ENCODE measurements at regions not wholly inside any gene's neighbourhood (a gene's known extent, or its start where the extent isn't known, plus 50 kb on each side); places are given as distances from the start of the nearest gene placed in this dataset.

DNA sequence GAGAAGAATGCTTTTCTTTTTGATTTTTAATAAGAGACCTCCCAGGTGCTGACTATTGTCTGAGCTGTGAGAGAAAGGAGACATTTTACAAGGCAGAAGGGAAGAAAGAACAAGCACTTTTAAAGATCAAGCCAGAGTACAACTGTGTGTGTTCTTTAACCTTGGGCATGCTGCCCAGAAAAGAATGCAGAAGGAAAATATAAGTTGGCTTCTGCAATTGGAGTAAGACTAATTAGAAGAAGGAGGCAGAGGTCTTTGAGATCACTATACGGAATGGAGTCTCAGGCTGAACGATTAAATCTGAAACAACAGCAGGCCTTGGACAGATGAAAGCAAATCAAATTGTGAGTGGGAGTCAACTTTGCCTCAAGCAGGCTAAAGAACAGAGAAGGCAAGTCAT lies 230.5 kb downstream of the ATP23 start:
- H3K4me3 Mint-ChIP-seq = no peak overlapping the region
- H3K27ac Mint-ChIP-seq = no peak overlapping the region
- H3K4me1 Mint-ChIP-seq = no peaks in the 10 kb centered on the region
- peaks cover 5% of the 10 kb centered on the region for H3K27me3 Mint-ChIP-seq
- no peaks in the 10 kb centered on the region for H3K36me3 Mint-ChIP-seq
- DNase-seq (ENCODE audit: low spot score in 2 of 2) (no peak), ATAC-seq (ENCODE audit: low read depth) (no peak)
- H3K9me3 Mint-ChIP-seq = no peaks in the 10 kb centered on the region

DNA sequence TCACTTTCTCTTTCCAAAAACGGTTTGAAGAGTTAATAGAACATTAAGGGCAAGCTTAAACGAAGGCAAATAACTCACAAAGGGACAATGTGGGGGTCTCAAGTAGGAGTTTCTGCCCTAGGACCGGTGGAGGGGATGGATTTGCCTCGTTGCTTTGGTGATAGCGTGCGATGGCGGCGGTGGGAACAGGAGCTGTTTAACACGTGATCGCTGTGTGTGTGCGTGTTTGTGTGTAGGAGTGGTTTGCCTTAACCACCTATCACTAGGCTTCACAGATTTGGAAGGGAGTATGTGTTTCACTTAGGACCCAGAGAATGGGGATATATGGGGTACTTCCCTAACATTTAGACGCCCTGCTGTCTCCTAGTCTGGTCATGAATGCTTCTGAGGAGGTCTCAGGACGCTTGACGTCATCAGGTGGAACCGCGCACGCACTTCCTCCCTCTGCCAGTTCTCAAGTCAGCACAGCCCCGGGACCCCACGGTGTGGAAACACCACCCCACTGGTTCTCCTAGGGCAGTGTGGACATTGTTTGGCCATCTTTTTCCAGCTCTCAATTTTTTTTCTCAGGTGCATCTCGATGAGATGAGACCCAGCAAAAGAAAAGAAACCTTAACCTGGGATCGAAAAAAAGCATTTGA lies 231.2 kb downstream of the ATP23 start:
- Mint-ChIP-seq H3K36me3 (no peaks in the 10 kb centered on the region), H3K4me3 (no peak overlapping the region), H3K27me3 (peaks cover 10% of the 10 kb centered on the region)

DNA sequence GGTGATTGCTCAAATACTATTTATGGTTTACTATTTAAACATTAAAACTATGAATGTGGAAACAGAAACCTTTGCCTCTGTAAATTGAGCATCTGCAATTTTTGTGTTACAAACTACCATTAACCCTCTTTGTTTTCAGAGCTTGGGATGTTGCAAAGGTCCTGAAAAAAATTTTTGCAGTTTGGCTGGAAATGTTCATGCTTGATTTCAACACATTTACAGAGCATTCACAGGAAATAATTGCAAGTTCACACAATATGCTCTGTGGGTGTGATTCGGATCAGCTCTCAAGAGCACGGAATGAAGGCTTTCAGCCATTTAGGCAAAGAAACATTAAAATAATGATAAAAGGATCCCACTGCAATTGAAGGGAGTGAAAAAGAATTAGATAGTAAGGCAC lies 232.9 kb downstream of the ATP23 start:
- Mint-ChIP-seq H3K27ac (no peak overlapping the region), H3K9me3 (no peaks in the 10 kb centered on the region), H3K4me1 (peaks cover 2% of the 10 kb centered on the region), H3K36me3 (no peaks in the 10 kb centered on the region), H3K27me3 (peaks cover 12% of the 10 kb centered on the region), H3K4me3 (no peak overlapping the region)
- ATAC-seq (ENCODE audit: low read depth) = no peak
- no peak for DNase-seq (ENCODE audit: low spot score in 2 of 2)

More for the DNA sequence above, 231.2 kb downstream of the ATP23 start:
- no peak for DNase-seq (ENCODE audit: low spot score in 2 of 2)
- ATAC-seq (ENCODE audit: low read depth) = no peak
- H3K4me1 Mint-ChIP-seq = peaks cover 2% of the 10 kb centered on the region
- H3K27ac Mint-ChIP-seq = no peak overlapping the region
- H3K9me3 Mint-ChIP-seq = no peaks in the 10 kb centered on the region

DNA sequence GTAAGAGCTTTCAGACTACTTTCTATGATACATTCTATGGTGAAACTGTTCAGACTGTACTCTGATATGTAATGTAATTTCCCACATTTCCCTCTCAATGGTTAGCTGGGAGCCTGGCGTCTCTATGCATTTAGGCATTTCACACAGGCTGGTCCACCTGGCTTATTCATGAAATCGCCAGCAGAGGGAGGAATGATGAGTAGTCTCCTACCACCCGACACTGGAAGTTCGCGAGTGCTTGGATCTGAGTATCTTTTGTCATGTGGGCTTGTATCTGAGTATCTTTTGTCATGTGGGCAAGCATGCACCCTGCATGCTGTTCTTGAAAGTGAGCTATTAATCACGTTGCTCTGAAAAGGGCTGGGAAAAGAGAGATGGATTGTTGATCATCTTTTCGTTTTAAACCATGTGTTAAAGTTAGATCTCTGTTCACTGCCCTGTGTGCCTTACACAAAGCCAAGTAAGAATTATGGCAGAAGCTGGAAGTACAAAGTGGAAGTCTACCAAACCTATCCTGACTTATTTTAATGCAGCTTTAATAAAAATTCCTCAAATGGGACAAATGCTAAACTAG lies 235.0 kb downstream of the ATP23 start:
- no peak for ATAC-seq (ENCODE audit: low read depth)
- Mint-ChIP-seq H3K4me1 (peaks cover 2% of the 10 kb centered on the region), H3K36me3 (no peaks in the 10 kb centered on the region), H3K27ac (no peak overlapping the region), H3K27me3 (peaks cover 12% of the 10 kb centered on the region), H3K4me3 (no peak overlapping the region), H3K9me3 (no peaks in the 10 kb centered on the region)
- peak in 1 of 2 donors; percentile 11 for DNase-seq (ENCODE audit: low spot score in 2 of 2)

DNA sequence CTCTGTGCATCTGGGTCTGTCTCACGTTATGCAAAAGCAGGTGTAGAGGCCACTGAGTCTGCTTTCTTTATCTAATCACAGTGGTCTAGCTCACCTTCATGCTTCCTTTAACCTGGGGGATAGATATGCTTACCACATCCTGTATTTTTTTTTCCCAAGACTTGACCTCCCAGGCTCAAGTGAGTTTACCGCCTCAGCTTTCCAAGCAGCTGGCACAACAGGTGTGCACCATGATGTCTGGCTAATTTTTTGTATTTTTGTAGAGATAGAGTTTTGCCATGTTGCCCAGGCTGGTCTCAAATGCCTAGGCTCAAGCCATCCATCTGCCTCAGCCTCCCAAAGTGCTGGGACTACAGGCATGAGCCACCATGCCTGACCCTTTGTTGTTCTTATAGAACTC lies 236.0 kb downstream of the ATP23 start:
- no peak overlapping the region for H3K27ac Mint-ChIP-seq
- H3K27me3 Mint-ChIP-seq = peaks cover 12% of the 10 kb centered on the region
- ATAC-seq (ENCODE audit: low read depth) (no peak), DNase-seq (ENCODE audit: low spot score in 2 of 2) (no peak)
- peaks cover 2% of the 10 kb centered on the region for H3K4me1 Mint-ChIP-seq
- H3K4me3 Mint-ChIP-seq = no peak overlapping the region
- no peaks in the 10 kb centered on the region for H3K36me3 Mint-ChIP-seq
- no peaks in the 10 kb centered on the region for H3K9me3 Mint-ChIP-seq

DNA sequence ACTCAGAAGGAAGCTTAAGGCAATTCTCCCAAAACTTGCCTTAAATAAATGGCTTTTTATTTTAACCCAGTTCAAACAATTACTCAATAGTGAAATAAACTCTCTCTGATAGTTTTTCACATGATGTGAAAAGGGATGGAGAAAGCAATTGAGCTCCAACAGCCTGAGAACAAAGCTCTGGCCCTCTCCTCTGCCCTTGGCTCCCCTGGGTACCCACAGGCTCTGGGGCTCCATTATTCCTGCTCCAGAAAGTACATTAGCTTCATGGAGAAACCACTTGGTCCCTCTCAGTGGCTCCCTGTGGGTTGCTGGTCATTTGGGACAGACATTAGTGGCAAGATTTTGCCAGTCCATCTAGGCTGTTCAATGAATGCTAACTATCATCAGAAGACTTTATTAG lies 242.8 kb downstream of the ATP23 start:
- ATAC-seq (ENCODE audit: low read depth) (no peak), DNase-seq (ENCODE audit: low spot score in 2 of 2) (no peak)
- no peaks in the 10 kb centered on the region for H3K4me1 Mint-ChIP-seq
- no peak overlapping the region for H3K4me3 Mint-ChIP-seq
- no peaks in the 10 kb centered on the region for H3K36me3 Mint-ChIP-seq
- peaks cover 2% of the 10 kb centered on the region for H3K27me3 Mint-ChIP-seq
- peaks cover 5% of the 10 kb centered on the region for H3K9me3 Mint-ChIP-seq
- H3K27ac Mint-ChIP-seq = no peak overlapping the region

DNA sequence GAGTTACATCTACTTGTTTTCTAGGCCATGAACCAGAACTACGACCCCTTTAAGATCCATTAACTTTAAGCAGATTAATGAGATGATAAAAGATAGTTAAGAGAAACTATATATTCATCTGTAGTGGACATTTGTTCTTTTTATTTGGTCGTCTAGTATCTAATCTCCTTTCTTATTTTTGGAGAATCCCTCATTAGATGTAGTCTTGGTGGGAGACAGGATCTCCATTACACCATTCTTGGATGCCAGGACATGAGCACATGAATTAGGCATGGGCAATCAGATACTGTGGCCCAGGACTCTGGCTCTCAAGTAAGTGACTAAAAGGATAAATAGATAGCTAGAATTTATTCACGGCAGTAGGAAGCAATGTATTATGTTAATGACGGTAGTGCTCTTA lies 245.0 kb downstream of the ATP23 start:
- H3K9me3 Mint-ChIP-seq = peaks cover 7% of the 10 kb centered on the region

DNA sequence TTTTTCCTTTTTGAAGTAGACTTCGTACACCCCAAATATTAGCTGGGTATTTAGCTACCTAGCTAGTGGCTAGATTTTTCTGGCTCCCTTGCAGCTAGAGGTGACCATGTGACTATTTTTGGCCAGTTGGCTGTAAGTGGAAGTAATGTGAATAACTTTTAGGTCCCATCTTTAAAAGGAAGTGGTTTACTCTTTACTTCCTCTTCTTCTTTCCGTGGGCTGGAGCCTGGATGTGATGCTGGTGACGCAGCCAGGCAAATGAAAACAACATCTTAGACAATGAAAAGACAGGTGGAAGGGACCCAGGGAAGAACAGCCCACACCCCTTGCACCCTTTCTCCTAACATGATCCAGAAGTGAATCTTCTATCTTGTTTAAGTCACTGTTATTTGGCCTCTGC lies 245.5 kb downstream of the ATP23 start:
- no peak overlapping the region for H3K4me3 Mint-ChIP-seq
- H3K27ac Mint-ChIP-seq = peak overlapping the region; percentile 60

More for the DNA sequence above, 245.0 kb downstream of the ATP23 start:
- Mint-ChIP-seq H3K4me1 (no peaks in the 10 kb centered on the region), H3K27me3 (no peaks in the 10 kb centered on the region), H3K27ac (no peak overlapping the region), H3K4me3 (no peak overlapping the region), H3K36me3 (no peaks in the 10 kb centered on the region)
- DNase-seq (ENCODE audit: low spot score in 2 of 2) (no peak), ATAC-seq (ENCODE audit: low read depth) (no peak)

DNA sequence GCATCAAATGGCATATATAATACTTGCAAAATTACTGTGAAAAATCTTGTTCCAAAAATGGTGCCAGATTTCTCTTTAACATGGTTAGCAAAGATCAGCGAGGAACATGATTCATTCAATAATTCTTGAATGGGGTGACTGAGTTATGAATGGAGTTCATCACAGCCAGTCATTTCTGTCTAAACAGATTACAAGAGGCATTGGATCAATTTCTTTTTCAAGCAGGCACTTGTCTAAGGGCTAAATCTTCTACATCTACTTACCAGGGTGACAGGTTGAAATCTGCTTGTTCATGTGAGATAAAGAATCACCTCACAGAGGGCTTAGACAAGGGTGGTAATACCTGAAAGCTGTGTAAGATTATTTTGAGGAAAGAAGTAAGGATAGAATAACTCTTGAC lies 247.7 kb downstream of the ATP23 start:
- H3K4me1 Mint-ChIP-seq = peaks cover 2% of the 10 kb centered on the region
- peaks cover 13% of the 10 kb centered on the region for H3K9me3 Mint-ChIP-seq
- no peaks in the 10 kb centered on the region for H3K27me3 Mint-ChIP-seq
- H3K4me3 Mint-ChIP-seq = no peak overlapping the region
- H3K27ac Mint-ChIP-seq = no peak overlapping the region
- DNase-seq (ENCODE audit: low spot score in 2 of 2) (no peak), ATAC-seq (ENCODE audit: low read depth) (no peak)
- H3K36me3 Mint-ChIP-seq = no peaks in the 10 kb centered on the region

More for the DNA sequence above, 245.5 kb downstream of the ATP23 start:
- Mint-ChIP-seq H3K27me3 (no peaks in the 10 kb centered on the region), H3K4me1 (no peaks in the 10 kb centered on the region), H3K36me3 (no peaks in the 10 kb centered on the region), H3K9me3 (peaks cover 8% of the 10 kb centered on the region)
- ATAC-seq (ENCODE audit: low read depth) (peak; percentile 34), DNase-seq (ENCODE audit: low spot score in 2 of 2) (no peak)

DNA sequence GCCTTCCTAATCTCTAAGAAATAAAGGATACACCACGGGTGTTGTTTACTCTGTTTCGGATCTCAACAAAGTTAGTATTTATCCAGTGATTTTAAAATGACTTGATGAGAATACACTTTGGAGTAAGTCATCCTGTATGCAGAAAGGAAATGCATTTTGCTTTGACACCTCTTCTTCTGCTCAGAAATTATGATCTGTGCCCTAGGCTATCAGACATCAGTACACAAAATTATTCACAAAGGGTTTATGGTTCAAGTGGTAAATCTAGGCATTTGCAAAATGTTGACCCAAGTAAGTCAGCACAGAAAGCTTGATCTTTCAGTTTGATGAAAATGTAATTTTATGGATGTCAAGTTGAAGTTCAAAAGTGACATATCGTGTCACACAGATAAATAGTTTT lies 248.5 kb downstream of the ATP23 start:
- no peaks in the 10 kb centered on the region for H3K27me3 Mint-ChIP-seq
- DNase-seq (ENCODE audit: low spot score in 2 of 2) (no peak), ATAC-seq (ENCODE audit: low read depth) (no peak)
- H3K4me1 Mint-ChIP-seq = peaks cover 2% of the 10 kb centered on the region
- H3K27ac Mint-ChIP-seq = no peak overlapping the region
- H3K36me3 Mint-ChIP-seq = no peaks in the 10 kb centered on the region
- H3K9me3 Mint-ChIP-seq = peaks cover 13% of the 10 kb centered on the region
- no peak overlapping the region for H3K4me3 Mint-ChIP-seq

DNA sequence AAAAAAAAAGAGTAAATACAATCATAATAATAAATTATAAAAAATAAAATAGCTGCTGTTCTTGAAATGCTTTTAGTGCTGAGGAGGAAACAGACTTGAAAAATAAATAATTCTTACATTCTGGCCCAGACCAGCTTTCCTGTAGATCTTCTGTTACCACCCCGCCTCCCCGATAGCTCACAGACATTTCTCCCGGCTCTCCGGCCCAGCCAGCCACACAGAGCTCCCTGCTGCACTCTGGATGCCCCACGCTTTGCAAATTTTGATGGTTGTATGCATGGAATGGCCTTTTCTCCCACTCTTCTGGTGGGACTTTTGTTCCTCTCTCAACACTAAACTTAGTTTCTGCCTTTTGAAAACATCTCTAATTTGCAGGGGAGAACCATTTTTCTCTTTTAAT lies 249.3 kb downstream of the ATP23 start:
- Mint-ChIP-seq H3K4me1 (peaks cover 2% of the 10 kb centered on the region), H3K27me3 (peaks cover 1% of the 10 kb centered on the region), H3K4me3 (no peak overlapping the region), H3K9me3 (peaks cover 14% of the 10 kb centered on the region), H3K27ac (no peak overlapping the region), H3K36me3 (no peaks in the 10 kb centered on the region)
- DNase-seq (ENCODE audit: low spot score in 2 of 2) = no peak
- no peak for ATAC-seq (ENCODE audit: low read depth)

DNA sequence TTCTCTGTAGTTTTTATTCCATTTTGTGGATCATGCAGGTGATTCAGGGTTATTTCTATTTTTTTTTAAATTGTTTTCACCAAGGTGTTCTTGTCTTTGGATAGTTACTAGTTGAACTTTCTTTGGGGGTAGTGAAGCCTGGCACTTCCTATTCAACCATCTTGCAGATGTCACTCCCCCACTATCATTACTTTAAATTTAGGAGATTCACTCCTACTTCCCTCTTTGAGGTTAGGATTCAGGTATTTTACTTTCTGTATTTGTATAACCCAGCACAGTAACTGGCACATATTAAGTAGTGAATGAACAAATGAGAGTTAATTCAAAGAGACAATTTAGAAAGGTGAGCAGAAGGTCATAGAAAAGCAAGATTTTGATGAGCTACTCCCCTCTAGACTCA lies 255.6 kb downstream of the ATP23 start:
- no peak overlapping the region for H3K4me3 Mint-ChIP-seq
- ATAC-seq (ENCODE audit: low read depth) (no peak), DNase-seq (ENCODE audit: low spot score in 2 of 2) (no peak)
- peaks cover 2% of the 10 kb centered on the region for H3K4me1 Mint-ChIP-seq
- no peak overlapping the region for H3K27ac Mint-ChIP-seq
- peaks cover 10% of the 10 kb centered on the region for H3K9me3 Mint-ChIP-seq
- H3K36me3 Mint-ChIP-seq = no peaks in the 10 kb centered on the region
- peaks cover 3% of the 10 kb centered on the region for H3K27me3 Mint-ChIP-seq

DNA sequence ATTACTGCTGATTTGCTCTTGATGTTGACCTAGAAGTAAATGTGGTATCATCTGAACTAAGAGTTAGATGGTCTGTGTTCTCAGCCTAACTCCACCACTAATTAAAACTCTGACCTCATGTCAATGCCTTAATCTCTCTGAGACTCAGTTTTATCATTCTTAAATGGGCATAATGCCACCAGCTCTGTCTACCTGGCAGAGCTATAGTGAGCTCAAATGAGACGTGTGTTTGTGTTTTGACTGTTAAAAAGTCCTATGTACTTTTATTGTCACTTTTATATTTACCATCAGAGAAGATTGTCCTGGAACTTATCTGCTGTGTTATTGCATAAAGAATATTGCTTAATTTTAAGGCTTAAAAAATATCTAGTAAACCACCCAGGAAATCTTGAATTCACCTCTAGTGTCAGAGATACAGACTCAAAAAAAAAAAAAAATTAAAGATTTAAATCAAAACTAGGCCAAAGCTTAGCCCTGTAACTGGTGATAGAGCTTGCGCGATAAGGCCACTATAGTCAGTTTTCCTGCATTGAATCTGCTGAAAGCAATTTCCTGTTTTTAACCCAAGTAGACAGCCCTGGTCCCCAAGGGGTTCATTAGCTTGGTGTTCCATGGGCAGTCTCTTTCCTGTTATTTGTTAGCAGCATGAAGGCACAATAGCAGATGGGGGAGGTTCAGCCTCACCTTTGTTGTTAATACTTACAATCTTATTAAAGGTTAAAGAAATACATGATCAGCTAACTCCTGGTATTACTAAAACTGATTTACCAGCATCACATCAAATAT lies 261.8 kb downstream of the ATP23 start:
- DNase-seq (ENCODE audit: low spot score in 2 of 2) (no peak), ATAC-seq (ENCODE audit: low read depth) (peak; percentile 32)
- Mint-ChIP-seq H3K4me1 (peaks cover 12% of the 10 kb centered on the region), H3K27me3 (peaks cover 1% of the 10 kb centered on the region), H3K36me3 (no peaks in the 10 kb centered on the region), H3K9me3 (peaks cover 2% of the 10 kb centered on the region), H3K4me3 (no peak overlapping the region), H3K27ac (no peak overlapping the region)

DNA sequence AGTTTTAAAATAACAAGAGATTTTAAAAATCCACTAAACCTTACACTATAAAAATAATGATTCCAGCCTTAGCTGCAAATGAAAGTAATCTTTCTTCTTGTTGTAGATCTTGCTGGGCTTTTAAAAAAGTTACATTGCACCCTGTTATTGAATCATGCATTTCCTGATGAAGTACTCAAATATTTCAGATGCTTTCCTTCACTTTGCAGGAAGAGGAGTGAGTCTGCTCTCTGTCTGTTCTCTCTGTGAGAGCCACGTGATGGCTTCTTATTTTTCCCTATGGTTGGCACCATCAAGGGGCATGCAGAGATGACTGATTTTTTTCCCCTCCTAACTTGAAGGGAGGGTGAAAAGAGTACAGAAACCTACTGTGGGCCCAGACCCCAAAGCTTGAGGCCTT lies 262.7 kb downstream of the ATP23 start:
- H3K9me3 Mint-ChIP-seq = peaks cover 2% of the 10 kb centered on the region

More for the DNA sequence above, 262.7 kb downstream of the ATP23 start:
- DNase-seq (ENCODE audit: low spot score in 2 of 2) (no peak), ATAC-seq (ENCODE audit: low read depth) (no peak)
- Mint-ChIP-seq H3K4me3 (no peak overlapping the region), H3K27ac (no peak overlapping the region), H3K4me1 (peaks cover 12% of the 10 kb centered on the region), H3K27me3 (peaks cover 1% of the 10 kb centered on the region), H3K36me3 (no peaks in the 10 kb centered on the region)
